CD8-positive, alpha-beta memory T cell (primary cell): ENCODE measurements at regions not wholly inside any gene's neighbourhood (a gene's known extent, or its start where the extent isn't known, plus 50 kb on each side); places are given as distances from the start of the nearest gene placed in this dataset.

Experiments
- CTCF ChIA-PET: fragments of 350-600 bp; sonication (Branson Sonifier 250); formaldehyde crosslinking; loops from one replicate; lab custom pipeline; 2021; ENCODE audit warnings: antibody characterized with exemption; lab: Charles Lee
- POLR2A ChIA-PET: fragments of 350-600 bp; sonication (Branson Sonifier 250); formaldehyde crosslinking; loops from one replicate; lab custom pipeline; 2021; ENCODE audit warnings: antibody characterized with exemption; lab: Charles Lee
- DNase-seq, 5 donors: peaks; one replicate each; pipeline versions ENCODE4 v3.0.0 to v3.0.0-alpha.2; 2020 to 2022; ENCODE audit warnings: mixed read lengths in 1 of 5
- H3K27ac ChIP-seq: one replicate; pipeline ENCODE4 v1.7.0; 2013; ENCODE audit warnings: low read depth, mild to moderate bottlenecking, low read length, moderate library complexity
- H3K27me3 ChIP-seq: 2 replicates; pipeline ENCODE4 v1.7.0; 2013; ENCODE audit warnings: low read length, mild to moderate bottlenecking; ENCODE audit not compliant: insufficient read depth, poor library complexity, severe bottlenecking
- H3K36me3 ChIP-seq: 2 replicates; pipeline ENCODE4 v1.7.0; 2013; ENCODE audit warnings: mild to moderate bottlenecking, low read length, moderate library complexity; ENCODE audit not compliant: insufficient read depth
- H3K4me1 ChIP-seq: 2 replicates; pipeline ENCODE4 v1.7.0; 2013; ENCODE audit warnings: mild to moderate bottlenecking, low read length, moderate library complexity; ENCODE audit not compliant: insufficient read depth
- H3K4me3 ChIP-seq: 2 replicates; pipeline ENCODE4 v1.7.0; 2013; ENCODE audit warnings: mild to moderate bottlenecking, low read length
- H3K9me3 ChIP-seq: 2 replicates; pipeline ENCODE4 v1.7.0; 2013; ENCODE audit warnings: mild to moderate bottlenecking, low read length
- H3K27ac Mint-ChIP-seq, 8 donors: one replicate each; pipeline ENCODE4 v1.8.0; 2020 to 2021; ENCODE audit warnings: mixed read lengths in 8 of 8, mild to moderate bottlenecking in 6 of 8, inconsistent platforms in 3 of 8, moderate library complexity in 3 of 8
- H3K27me3 Mint-ChIP-seq, 2 donors: one replicate each; pipeline ENCODE4 v1.8.0; 2020 to 2021; ENCODE audit warnings: mixed read lengths in 2 of 2, mild to moderate bottlenecking in 1 of 2, moderate library complexity in 1 of 2
- H3K36me3 Mint-ChIP-seq, 3 donors: one replicate each; pipeline ENCODE4 v1.8.0; 2020 to 2021; ENCODE audit warnings: mixed read lengths in 3 of 3, inconsistent platforms in 1 of 3, mild to moderate bottlenecking in 1 of 3
- H3K4me1 Mint-ChIP-seq, 3 donors: one replicate each; pipeline ENCODE4 v1.8.0; 2020 to 2021; ENCODE audit warnings: mixed read lengths in 3 of 3, inconsistent platforms in 1 of 3, mild to moderate bottlenecking in 1 of 3
- H3K4me3 Mint-ChIP-seq, 7 donors: one replicate each; pipeline ENCODE4 v1.8.0; 2020 to 2021; ENCODE audit warnings: mixed read lengths in 7 of 7, mild to moderate bottlenecking in 6 of 7, moderate library complexity in 4 of 7, inconsistent platforms in 2 of 7
- H3K9me3 Mint-ChIP-seq, 5 donors: one replicate each; pipeline ENCODE4 v1.8.0; 2020 to 2022; ENCODE audit warnings: mixed read lengths in 5 of 5, mild to moderate bottlenecking in 3 of 5, moderate library complexity in 2 of 5, inconsistent platforms in 1 of 5

DNA sequence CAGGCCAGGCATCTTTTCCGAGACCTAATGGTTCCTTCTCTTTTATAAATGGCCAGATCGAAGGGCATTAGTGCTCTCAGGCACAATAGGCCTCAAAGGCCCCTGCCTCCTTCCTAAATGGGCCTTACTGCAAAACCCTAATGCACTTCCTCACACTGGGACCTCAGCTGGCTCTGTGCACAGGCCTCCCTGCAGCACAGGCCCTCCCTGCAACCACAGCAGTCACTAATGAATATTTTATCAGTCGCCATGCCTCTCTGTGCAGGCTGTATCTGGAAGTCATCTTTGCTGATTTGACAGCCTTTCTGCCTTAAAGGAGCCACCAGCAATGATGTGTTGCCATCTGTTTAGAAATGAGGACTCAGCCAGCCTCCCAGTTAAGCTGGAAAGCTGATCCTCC lies 54.9 kb upstream of the SDK1 start:
- H3K4me3 Mint-ChIP-seq: no peak overlapping the region
- no peaks in the 10 kb centered on the region for H3K4me1 Mint-ChIP-seq
- no peaks in the 10 kb centered on the region for H3K36me3 Mint-ChIP-seq
- H3K27ac Mint-ChIP-seq: no peak overlapping the region
- H3K4me3 ChIP-seq: no peak overlapping the region
- no peaks in the 10 kb centered on the region for H3K27me3 ChIP-seq
- H3K9me3 ChIP-seq: no peaks in the 10 kb centered on the region
- no peaks in the 10 kb centered on the region for H3K36me3 ChIP-seq
- no peaks in the 10 kb centered on the region for H3K4me1 ChIP-seq
- peaks cover 0 to 5% (median 0%) of the 10 kb centered on the region in 5 donors for H3K9me3 Mint-ChIP-seq
- DNase-seq: no peak
- no peak overlapping the region for H3K27ac ChIP-seq
- ChIA-PET CTCF (no interaction called here), POLR2A (no interaction called here)
- peaks cover 9 to 10% of the 10 kb centered on the region in 2 donors for H3K27me3 Mint-ChIP-seq

GRCh38 chr7:3246651-3247050 lies 54.4 kb upstream of the SDK1 start:
- POLR2A ChIA-PET: no interaction called here

GRCh38 chr7:3250725-3251124 lies 50.3 kb upstream of the SDK1 start:
- no peaks in the 10 kb centered on the region for H3K27me3 ChIP-seq
- Mint-ChIP-seq H3K4me1 (no peaks in the 10 kb centered on the region), H3K4me3 (no peak overlapping the region), H3K27ac (no peak overlapping the region), H3K27me3 (peaks cover 8 to 29% of the 10 kb centered on the region in 2 donors), H3K9me3 (peaks cover 0 to 5% (median 0%) of the 10 kb centered on the region in 5 donors), H3K36me3 (no peaks in the 10 kb centered on the region)
- no peak for DNase-seq
- ChIA-PET CTCF (no interaction called here), POLR2A (no interaction called here)
- H3K27ac ChIP-seq: no peak overlapping the region
- H3K4me1 ChIP-seq: no peaks in the 10 kb centered on the region
- H3K36me3 ChIP-seq: no peaks in the 10 kb centered on the region
- no peak overlapping the region for H3K4me3 ChIP-seq
- H3K9me3 ChIP-seq: no peaks in the 10 kb centered on the region

More at GRCh38 chr7:3246651-3247050, 54.4 kb upstream of the SDK1 start:
- peaks cover 0 to 5% (median 0%) of the 10 kb centered on the region in 5 donors for H3K9me3 Mint-ChIP-seq
- no peak for DNase-seq
- H3K9me3 ChIP-seq: no peaks in the 10 kb centered on the region
- H3K27me3 ChIP-seq: no peaks in the 10 kb centered on the region
- H3K4me1 ChIP-seq: no peaks in the 10 kb centered on the region
- no peak overlapping the region for H3K27ac ChIP-seq
- H3K27me3 Mint-ChIP-seq: peaks cover 8 to 10% of the 10 kb centered on the region in 2 donors
- H3K4me1 Mint-ChIP-seq: no peaks in the 10 kb centered on the region
- H3K36me3 Mint-ChIP-seq: no peaks in the 10 kb centered on the region
- CTCF ChIA-PET: no interaction called here
- no peak overlapping the region for H3K27ac Mint-ChIP-seq
- H3K4me3 Mint-ChIP-seq: no peak overlapping the region
- no peaks in the 10 kb centered on the region for H3K36me3 ChIP-seq
- no peak overlapping the region for H3K4me3 ChIP-seq
